Fibroblast of villous mesenchyme (primary cell): ENCODE measurements at regions not wholly inside any gene's neighbourhood (a gene's known extent, or its start where the extent isn't known, plus 50 kb on each side); places are given as distances from the start of the nearest gene placed in this dataset.

ENCODE experiments used
- DNase-seq: peaks from one replicate; pipeline ENCODE4 v3.0.0-alpha.2; 2010; ENCODE audit warnings: low read depth
- H3K4me3 ChIP-seq: 2 replicates; pipeline ENCODE4 v1.5.1; 2011; ENCODE audit warnings: low read depth, mild to moderate bottlenecking, low read length
- TF ChIP-seq, protein P1 (sequence below): IDR thresholded peaks from 2 replicates; pipeline ENCODE4 v1.5.1; 2012; ENCODE audit warnings: low read depth, mild to moderate bottlenecking, low read length; ENCODE audit not compliant: insufficient read depth

DNA sequence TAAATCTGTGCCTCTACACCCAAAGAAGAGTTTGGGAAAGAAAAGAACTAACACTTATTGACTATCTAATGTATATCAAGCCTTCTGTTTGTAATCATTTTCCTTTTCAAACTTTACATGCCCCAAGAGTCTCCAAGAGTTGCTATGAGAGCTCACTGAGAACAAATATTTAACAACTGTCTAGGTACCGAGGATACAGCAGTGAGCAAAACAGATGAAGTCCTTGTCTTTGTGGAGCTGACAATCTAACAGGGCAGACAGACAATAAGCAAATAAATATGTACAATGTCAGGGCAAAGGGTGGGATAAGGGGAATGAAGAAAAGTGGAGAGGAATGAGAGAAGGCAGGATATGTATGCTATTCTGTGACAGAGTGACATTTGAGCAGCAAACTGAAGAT is 64.8 kb upstream of the KSR1 start:
- DNase-seq: no peak
- TF ChIP-seq, protein P1, sequence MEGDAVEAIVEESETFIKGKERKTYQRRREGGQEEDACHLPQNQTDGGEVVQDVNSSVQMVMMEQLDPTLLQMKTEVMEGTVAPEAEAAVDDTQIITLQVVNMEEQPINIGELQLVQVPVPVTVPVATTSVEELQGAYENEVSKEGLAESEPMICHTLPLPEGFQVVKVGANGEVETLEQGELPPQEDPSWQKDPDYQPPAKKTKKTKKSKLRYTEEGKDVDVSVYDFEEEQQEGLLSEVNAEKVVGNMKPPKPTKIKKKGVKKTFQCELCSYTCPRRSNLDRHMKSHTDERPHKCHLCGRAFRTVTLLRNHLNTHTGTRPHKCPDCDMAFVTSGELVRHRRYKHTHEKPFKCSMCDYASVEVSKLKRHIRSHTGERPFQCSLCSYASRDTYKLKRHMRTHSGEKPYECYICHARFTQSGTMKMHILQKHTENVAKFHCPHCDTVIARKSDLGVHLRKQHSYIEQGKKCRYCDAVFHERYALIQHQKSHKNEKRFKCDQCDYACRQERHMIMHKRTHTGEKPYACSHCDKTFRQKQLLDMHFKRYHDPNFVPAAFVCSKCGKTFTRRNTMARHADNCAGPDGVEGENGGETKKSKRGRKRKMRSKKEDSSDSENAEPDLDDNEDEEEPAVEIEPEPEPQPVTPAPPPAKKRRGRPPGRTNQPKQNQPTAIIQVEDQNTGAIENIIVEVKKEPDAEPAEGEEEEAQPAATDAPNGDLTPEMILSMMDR: no peak
- H3K4me3 ChIP-seq: no peak overlapping the region

DNA sequence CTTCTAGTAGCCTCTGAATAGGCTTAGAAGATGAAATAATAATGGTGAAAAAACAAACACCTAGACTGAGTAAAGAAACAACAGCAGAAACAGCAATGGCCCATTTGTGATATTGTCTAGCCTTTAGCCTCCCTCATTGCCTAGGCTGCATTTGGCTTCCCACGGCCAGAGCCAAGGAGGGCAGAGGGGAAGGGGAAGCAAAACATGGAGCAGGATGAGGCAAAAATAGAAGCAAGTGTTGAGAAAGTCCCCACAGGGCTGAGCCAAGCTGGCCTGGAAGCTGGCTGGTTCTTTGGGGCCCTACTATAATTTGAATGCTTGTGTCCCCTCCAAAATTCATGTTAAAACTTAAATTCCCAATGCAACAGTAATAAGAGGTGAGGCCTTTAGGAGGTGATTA is 60.2 kb upstream of the KSR1 start:
- no peak for DNase-seq
- H3K4me3 ChIP-seq: no peak overlapping the region
- TF ChIP-seq, protein P1: no peak

DNA sequence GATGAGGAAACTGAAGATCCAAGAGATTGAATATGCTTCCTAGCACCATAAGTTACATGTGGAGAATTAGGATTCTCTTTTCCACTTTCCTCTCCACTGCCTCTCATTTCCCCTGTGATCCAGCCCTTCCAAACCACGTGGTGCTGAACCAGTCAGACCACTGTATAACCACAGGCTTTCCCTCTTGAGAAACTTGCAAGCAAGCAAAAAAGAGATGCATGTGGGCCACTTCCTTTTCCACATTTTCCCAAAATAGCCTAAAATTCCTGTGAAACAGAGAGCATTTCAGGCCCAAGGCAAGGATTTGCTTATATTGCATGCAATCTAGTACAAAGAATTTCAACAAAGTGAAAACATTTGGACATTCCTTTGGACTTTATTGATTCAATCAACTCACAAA is 59.3 kb upstream of the KSR1 start:
- TF ChIP-seq, protein P1: no peak
- DNase-seq: peak; percentile 71
- no peak overlapping the region for H3K4me3 ChIP-seq

DNA sequence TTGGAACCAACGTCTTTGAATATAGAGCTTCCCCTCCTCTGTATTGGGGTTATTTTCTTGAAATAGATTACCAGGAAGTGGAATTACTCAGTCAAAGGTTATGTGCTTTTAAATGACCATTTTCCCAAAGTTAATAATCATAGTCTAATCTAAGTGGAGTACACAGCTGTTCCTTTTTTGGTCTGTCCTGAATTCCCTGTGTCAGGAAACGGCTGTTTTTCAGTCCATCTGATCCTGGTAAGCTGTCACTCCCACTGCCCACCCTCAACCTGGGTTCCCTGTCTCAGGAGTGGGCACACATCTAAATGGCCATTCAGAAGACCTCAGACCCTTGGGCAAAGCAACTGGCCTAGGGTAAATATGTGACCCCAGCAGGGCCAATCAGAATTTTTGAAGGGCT is 57.6 kb upstream of the KSR1 start:
- TF ChIP-seq, protein P1: no peak

DNA sequence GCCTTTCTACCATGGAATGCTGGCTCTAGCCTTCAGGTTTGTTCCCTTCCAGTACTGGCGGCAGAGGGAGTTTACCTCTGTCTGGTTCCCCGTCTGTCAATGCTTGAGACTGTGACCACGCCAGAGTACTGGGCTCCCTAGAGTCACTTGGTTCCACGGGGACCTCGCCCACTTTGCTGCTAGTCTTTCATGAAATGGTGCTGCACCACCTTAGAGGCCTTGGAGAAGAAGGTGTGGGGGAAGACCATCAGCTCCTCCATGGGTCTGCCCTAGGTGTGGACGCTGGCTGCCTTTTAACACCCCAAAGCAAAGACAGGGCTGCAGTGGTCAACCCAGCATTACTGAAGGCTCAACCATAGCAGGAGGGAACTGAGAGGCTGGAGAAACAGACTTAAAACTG is 55.3 kb upstream of the KSR1 start:
- TF ChIP-seq, protein P1: no peak
- no peak for DNase-seq
- H3K4me3 ChIP-seq: no peak overlapping the region

More for the DNA sequence above, 57.6 kb upstream of the KSR1 start:
- H3K4me3 ChIP-seq: no peak overlapping the region
- DNase-seq: no peak

DNA sequence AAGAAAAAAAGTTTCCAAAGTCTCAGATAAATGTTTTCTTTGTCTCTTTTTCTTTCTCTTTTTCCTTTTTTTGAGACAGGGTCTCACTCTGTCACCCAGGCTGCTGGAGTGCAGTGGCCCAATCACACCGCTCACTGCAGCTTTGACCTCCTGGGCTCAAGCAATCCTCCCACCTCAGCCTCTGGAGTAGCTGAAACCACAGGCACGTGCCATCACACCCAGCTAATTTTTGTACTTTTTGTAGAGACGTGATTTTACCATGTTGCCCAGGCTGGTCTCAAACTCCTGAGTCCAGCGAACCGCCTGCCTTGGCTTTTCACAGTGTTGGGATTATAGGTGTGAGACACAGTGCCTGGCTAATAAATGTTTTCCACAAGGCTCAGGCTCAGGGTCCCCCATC is 53.3 kb upstream of the KSR1 start:
- DNase-seq: no peak
- H3K4me3 ChIP-seq: no peak overlapping the region
- TF ChIP-seq, protein P1: no peak

DNA sequence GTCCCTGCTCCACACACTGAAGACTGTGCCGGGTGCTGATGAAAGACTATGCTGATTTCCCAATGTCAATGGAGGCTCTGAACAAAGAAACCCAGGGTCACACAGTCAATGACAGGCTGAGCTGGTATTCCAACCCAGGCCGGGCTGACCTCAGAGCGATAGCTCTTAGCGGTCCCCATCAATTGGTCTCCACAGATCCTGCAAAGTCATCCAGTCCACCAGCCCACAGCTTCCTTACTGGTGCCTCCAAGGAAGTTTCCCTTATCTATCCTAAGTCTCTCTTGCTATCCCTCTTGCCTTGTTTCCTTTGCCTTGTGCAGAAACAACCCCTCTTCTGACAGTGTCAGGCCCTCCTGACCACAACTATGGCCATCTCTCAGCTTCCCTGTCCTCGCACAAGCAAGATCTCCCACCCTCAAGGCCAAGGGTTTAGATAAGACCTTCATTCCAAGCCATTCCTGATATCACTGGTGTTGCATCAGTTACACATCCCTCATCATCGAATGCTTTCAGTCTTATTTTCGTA is 52.7 kb upstream of the KSR1 start:
- H3K4me3 ChIP-seq: no peak overlapping the region
- TF ChIP-seq, protein P1: no peak
- DNase-seq: no peak
